Tongue (tissue), 1 donor: ENCODE measurements at regions not wholly inside any gene's neighbourhood (a gene's known extent, or its start where the extent isn't known, plus 50 kb on each side); places are given as distances from the start of the nearest gene placed in this dataset.
"Not testable (repeated sequence)": the region's sequence is repeated elsewhere in the genome, so short reads cannot be mapped to it uniquely, and the experiment has no call there.

Experiments used
- DNase-seq: peaks from one replicate; pipeline ENCODE4 v3.0.0-alpha.2; 2015

GRCh38 chrY:8852278-8852677, 485.0 kb upstream of the TSPY4 start:
- DNase-seq: no peak

GRCh38 chrY:8888371-8888770, 448.9 kb upstream of the TSPY4 start:
- no peak for DNase-seq

DNA sequence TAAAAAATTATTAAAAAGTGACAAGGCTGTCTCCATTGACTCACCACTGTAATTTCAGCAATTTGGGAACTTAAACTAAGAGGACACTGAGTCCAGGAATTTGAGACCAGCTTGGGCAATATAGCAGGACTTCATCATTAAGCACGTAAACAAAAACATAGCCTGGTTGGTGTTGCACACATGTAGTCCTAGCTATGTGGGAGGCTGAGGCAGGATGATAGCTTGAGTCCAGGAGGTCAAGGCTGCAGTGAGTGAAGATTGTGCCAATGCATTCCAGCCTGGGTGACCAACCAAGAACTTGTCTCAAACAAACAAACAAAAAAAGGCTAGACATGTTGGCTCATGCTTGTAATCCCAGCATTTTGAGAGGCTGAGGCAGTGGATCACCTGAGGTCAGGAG, 439.4 kb upstream of the TSPY4 start:
- DNase-seq: no peak

DNA sequence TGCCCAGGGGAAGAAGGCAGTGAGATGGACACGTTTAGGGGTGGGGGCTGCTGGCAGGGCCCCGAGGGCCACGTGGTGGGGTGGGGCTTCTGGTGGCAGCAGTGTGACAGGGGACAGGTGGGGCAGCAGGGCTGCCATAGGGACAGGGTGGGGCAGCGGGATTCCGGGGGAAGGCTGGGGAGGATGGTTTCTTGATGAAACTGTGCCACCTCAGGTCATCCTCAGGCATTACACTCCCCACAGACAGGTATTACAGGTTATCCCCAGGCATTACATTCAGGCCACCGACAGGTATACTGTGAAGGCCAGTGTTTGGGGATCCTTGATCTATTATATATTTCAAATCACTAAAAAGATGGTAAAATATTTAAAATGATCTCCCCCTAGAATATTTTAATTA, 432.1 kb upstream of the TSPY4 start:
- DNase-seq: no peak

- not testable (repeated sequence) for DNase-seq
Measured at GRCh38 chrY:8922576-8922975, 414.7 kb upstream of the TSPY4 start.
